SU-DHL-6 (cell line): ENCODE measurements at regions not wholly inside any gene's neighbourhood (a gene's known extent, or its start where the extent isn't known, plus 50 kb on each side); places are given as distances from the start of the nearest gene placed in this dataset.

ENCODE experiments used
- H2AFZ ChIP-seq: fragments of 200-600 bp; sonication (generic); 2 replicates; pipeline ENCODE4 v1.6.1; 2014; ENCODE audit warnings: low read depth, mild to moderate bottlenecking, moderate library complexity, mixed read lengths, antibody characterized with exemption, low read length; ENCODE audit not compliant: severe bottlenecking
- H3F3A ChIP-seq: fragments of 200-600 bp; shearing (Covaris generic); 2 replicates; pipeline ENCODE4 v1.6.0; 2016; ENCODE audit warnings: antibody characterized with exemption, mild to moderate bottlenecking; ENCODE audit not compliant: insufficient read depth
- H3K27ac ChIP-seq: fragments of 200-600 bp; sonication (generic); 2 replicates; pipeline ENCODE4 v1.5.1; 2016; ENCODE audit warnings: low read depth, mild to moderate bottlenecking, low read length, moderate library complexity, mixed read lengths
- H3K27me3 ChIP-seq: fragments of 200-600 bp; sonication (generic), shearing (Covaris generic); 2 replicates; pipeline ENCODE4 v1.6.0; 2014; ENCODE audit warnings: mild to moderate bottlenecking, low read length
- H3K36me3 ChIP-seq: fragments of 200-600 bp; sonication (generic); 2 replicates; pipeline ENCODE4 v1.6.1; 2014; ENCODE audit warnings: mild to moderate bottlenecking, low read length, mixed read lengths
- H3K4me2 ChIP-seq: fragments of 300-600, 200-600 bp; shearing (Covaris generic), sonication (generic); 2 replicates; pipeline ENCODE4 v1.6.0; 2014; ENCODE audit warnings: low read length, low read depth, mild to moderate bottlenecking; ENCODE audit not compliant: poor library complexity, severe bottlenecking
- H3K4me3 ChIP-seq: fragments of 200-600 bp; sonication (generic); 2 replicates; pipeline ENCODE4 v1.5.1; 2014; ENCODE audit warnings: antibody characterized with exemption, low read length, mild to moderate bottlenecking, mixed read lengths; ENCODE audit not compliant: insufficient read depth, poor library complexity, severe bottlenecking
- H3K79me2 ChIP-seq: fragments of 200-600 bp; sonication (generic); 2 replicates; pipeline ENCODE4 v1.6.1; 2014; ENCODE audit warnings: mild to moderate bottlenecking, low read length, moderate library complexity; ENCODE audit not compliant: insufficient read depth
- H3K9ac ChIP-seq: fragments of 200-600 bp; sonication (generic); 2 replicates; pipeline ENCODE4 v1.7.0; 2014; ENCODE audit warnings: mild to moderate bottlenecking, low read length
- H3K9me2 ChIP-seq: fragments of 200-600 bp; sonication (generic); replicated peaks from 2 replicates; pipeline ENCODE4 v1.6.1; 2014; ENCODE audit warnings: low read length; ENCODE audit not compliant: insufficient read depth
- H3K9me3 ChIP-seq: fragments of 200-600 bp; sonication (generic); 2 replicates; pipeline ENCODE4 v1.6.1; 2014; ENCODE audit warnings: low read length, mixed read lengths; ENCODE audit not compliant: insufficient read depth
- H4K20me1 ChIP-seq: fragments of 200-600 bp; sonication (generic); 2 replicates; pipeline ENCODE4 v1.6.1; 2014; ENCODE audit warnings: low read depth, mild to moderate bottlenecking, antibody characterized with exemption, low read length, moderate library complexity, mixed read lengths
- EZH2phosphoT487 ChIP-seq: fragments of 200-600 bp; sonication (generic), shearing (Covaris generic); conservative IDR thresholded peaks from 2 replicates; pipeline ENCODE4 v1.6.1; 2018; ENCODE audit warnings: mild to moderate bottlenecking, antibody characterized with exemption, low read length, moderate library complexity, mixed read lengths
- TF ChIP-seq, protein P1 (sequence below): fragments of 200-600 bp; sonication (generic); IDR thresholded peaks from one replicate; pipeline ENCODE4 v1.5.1; 2017; ENCODE audit warnings: antibody characterized with exemption, mild to moderate bottlenecking, low read length, moderate library complexity; ENCODE audit not compliant: insufficient read depth, poor library complexity, severe bottlenecking

GRCh38 chr22:19632668-19633148 lies 81.6 kb upstream of the SEPTIN5 start:
- no peak for TF ChIP-seq EZH2phosphoT487
- TF ChIP-seq, protein P1, sequence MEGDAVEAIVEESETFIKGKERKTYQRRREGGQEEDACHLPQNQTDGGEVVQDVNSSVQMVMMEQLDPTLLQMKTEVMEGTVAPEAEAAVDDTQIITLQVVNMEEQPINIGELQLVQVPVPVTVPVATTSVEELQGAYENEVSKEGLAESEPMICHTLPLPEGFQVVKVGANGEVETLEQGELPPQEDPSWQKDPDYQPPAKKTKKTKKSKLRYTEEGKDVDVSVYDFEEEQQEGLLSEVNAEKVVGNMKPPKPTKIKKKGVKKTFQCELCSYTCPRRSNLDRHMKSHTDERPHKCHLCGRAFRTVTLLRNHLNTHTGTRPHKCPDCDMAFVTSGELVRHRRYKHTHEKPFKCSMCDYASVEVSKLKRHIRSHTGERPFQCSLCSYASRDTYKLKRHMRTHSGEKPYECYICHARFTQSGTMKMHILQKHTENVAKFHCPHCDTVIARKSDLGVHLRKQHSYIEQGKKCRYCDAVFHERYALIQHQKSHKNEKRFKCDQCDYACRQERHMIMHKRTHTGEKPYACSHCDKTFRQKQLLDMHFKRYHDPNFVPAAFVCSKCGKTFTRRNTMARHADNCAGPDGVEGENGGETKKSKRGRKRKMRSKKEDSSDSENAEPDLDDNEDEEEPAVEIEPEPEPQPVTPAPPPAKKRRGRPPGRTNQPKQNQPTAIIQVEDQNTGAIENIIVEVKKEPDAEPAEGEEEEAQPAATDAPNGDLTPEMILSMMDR = no peak
- no peaks in the 10 kb centered on the region for H3K9me2 ChIP-seq
- H2AFZ ChIP-seq = no peak overlapping the region
- no peaks in the 10 kb centered on the region for H3F3A ChIP-seq
- no peaks in the 10 kb centered on the region for H3K9me3 ChIP-seq
- no peak overlapping the region for H3K4me3 ChIP-seq
- H4K20me1 ChIP-seq = no peaks in the 10 kb centered on the region
- H3K9ac ChIP-seq = no peak overlapping the region
- no peaks in the 10 kb centered on the region for H3K27me3 ChIP-seq
- H3K79me2 ChIP-seq = no peaks in the 10 kb centered on the region
- H3K36me3 ChIP-seq = no peaks in the 10 kb centered on the region
- H3K27ac ChIP-seq = no peak overlapping the region
- no peak overlapping the region for H3K4me2 ChIP-seq

GRCh38 chr22:19634226-19634975 lies 79.9 kb upstream of the SEPTIN5 start:
- H3K36me3 ChIP-seq = no peaks in the 10 kb centered on the region
- TF ChIP-seq EZH2phosphoT487 = no peak
- TF ChIP-seq, protein P1 = no peak
- H3K9me3 ChIP-seq = no peaks in the 10 kb centered on the region
- no peaks in the 10 kb centered on the region for H3F3A ChIP-seq
- H3K4me3 ChIP-seq = no peak overlapping the region
- no peak overlapping the region for H3K4me2 ChIP-seq
- H2AFZ ChIP-seq = no peak overlapping the region
- no peaks in the 10 kb centered on the region for H3K79me2 ChIP-seq
- no peak overlapping the region for H3K27ac ChIP-seq
- no peaks in the 10 kb centered on the region for H3K27me3 ChIP-seq
- H3K9me2 ChIP-seq = no peaks in the 10 kb centered on the region
- no peak overlapping the region for H3K9ac ChIP-seq
- no peaks in the 10 kb centered on the region for H4K20me1 ChIP-seq

- H3K4me3 ChIP-seq = no peak overlapping the region
- H2AFZ ChIP-seq = no peak overlapping the region
- no peaks in the 10 kb centered on the region for H3K27me3 ChIP-seq
- no peaks in the 10 kb centered on the region for H3K36me3 ChIP-seq
- H3K79me2 ChIP-seq = no peaks in the 10 kb centered on the region
- H4K20me1 ChIP-seq = no peaks in the 10 kb centered on the region
- no peaks in the 10 kb centered on the region for H3K9me2 ChIP-seq
- no peak overlapping the region for H3K9ac ChIP-seq
- no peaks in the 10 kb centered on the region for H3F3A ChIP-seq
- H3K9me3 ChIP-seq = no peaks in the 10 kb centered on the region
- no peak overlapping the region for H3K4me2 ChIP-seq
- no peak overlapping the region for H3K27ac ChIP-seq
- no peak for TF ChIP-seq EZH2phosphoT487
- TF ChIP-seq, protein P1 = no peak
Measured at GRCh38 chr22:19635644-19636043, 78.7 kb upstream of the SEPTIN5 start.
